ENCODE measurements at regions not wholly inside any gene's neighbourhood (a gene's known extent, or its start where the extent isn't known, plus 50 kb on each side); places are given as distances from the start of the nearest gene placed in this dataset.

DNA sequence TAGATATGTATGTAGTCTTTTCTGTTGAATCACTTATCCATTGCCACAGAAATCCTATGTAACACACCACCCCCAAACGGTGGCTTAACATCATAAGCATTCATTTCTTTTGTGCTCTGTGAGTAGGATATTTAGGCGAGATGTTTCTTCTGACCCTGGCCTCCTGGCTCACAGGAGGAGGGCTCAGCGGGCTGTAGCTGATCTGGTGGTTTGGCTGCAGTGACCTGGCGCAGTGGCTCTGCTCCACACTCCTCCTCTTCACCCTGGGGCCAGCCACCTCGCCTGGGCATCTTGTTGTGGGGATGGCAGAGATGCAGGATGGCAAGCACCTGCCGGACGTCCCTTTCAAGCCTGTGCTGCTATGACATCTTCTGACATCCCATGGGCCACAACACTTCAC lies 147.1 kb upstream of the IRS2 start:
- no peak for DNase-seq

DNA sequence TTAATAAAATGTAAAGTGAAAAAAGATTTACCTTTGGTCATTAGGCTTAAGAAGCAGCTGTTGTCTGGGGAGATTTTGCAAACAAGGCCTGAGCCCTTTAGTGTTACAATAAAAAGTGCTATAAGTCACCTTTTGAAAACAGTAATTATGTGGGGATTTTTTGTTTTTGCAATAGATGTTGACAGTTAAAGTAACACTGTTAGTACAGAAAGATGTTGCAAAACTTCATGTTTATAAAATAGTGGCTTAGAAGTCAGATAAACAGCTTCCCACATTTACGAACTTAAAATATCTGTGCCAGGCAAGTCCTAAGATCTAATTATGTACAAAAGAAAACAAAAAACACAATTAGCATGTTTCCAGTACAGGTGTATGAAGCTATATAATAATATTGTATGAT lies 138.0 kb upstream of the IRS2 start:
- DNase-seq, result no peak

DNA sequence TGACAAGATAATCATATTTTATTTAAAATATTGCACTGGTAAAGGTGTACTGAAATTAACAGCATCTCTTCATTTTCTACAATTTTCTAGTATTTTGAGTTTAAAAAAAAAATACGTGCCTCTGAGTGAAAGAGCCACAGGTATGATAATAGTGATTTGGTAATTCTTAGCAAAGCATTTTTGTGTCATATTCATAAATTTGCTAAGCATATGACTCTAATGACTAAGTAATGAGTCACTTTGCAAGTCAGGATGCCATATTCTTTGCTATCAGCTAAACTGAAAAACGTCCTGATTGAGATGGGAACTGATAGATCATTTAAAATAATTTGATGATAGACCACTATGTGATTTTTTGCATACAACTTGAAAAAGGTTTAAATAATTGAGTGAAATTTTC lies 136.1 kb upstream of the IRS2 start:
- no peak for DNase-seq

DNA sequence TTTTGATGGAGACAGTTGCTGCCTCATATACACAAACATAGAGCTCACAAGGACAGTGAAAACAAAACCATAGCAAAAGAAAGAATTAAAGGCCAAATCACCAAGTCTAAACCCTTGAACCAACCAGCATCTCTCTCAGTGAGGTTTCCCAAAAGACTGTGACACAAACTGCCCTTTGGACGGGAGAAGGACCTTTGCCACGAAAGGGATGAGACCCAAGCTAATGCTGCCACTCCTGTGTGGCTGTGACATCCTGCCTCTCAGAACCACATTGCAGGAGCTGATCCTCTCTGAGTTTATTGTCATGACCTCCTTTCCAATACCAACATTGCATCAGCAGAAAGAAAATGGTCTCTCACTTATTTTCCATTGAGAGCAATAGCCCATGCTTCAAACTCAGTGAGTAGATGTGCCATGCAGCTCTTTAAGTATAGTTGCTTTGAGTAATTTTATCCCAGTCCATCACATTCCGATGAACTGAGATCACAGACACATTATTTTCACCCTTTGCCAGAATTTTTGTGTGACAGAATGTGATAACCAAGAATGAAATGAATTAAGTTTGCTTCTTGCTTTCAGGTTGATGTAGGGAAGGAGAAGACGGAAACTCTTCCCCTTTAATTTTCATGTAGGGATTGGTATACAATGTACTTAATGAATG lies 133.5 kb upstream of the IRS2 start:
- DNase-seq, result no peak

DNA sequence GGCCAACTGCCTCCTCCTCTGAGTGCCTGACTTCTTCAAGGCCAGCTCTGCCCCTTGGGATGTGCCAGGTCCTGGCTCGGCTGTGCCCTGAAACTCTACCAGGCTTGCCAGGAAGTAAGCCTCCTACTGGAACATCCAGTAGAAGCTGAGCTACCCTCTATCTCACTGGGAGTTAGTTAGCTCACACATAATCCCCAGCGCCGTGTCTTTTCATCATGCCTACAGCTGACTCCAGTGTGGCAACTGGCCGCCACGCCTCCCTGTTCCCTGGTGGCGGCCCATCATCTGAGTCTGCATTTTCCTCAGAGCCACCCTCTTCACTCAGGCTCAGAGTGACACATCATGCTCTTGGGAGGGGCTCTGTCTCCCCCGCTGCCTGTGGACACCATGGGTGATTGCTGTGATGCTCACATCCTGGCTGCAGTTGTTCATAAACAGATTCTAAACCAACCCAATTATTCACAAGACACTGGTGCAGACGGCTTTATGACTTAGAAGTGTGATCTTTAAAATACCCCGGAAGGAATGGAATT lies 131.9 kb upstream of the IRS2 start:
- DNase-seq, result no peak

DNA sequence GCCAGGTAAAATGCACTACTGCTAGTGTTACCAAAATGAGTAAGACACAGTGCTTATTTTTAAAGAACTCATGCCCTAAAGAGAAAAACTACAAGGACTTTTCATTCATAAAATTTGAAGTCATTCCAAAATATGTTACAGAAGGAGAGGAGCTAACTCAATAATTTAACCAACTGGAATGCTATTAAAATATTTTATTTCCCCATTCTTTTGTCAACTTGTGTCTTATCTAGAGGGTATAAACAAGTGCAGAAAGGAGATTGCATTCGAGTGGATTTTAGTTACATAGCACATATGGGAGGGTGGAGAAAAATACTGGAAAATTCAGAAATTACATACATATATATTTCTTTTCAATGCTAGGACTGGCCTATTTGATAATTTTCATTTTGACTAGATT lies 131.0 kb upstream of the IRS2 start:
- DNase-seq, result no peak

DNA sequence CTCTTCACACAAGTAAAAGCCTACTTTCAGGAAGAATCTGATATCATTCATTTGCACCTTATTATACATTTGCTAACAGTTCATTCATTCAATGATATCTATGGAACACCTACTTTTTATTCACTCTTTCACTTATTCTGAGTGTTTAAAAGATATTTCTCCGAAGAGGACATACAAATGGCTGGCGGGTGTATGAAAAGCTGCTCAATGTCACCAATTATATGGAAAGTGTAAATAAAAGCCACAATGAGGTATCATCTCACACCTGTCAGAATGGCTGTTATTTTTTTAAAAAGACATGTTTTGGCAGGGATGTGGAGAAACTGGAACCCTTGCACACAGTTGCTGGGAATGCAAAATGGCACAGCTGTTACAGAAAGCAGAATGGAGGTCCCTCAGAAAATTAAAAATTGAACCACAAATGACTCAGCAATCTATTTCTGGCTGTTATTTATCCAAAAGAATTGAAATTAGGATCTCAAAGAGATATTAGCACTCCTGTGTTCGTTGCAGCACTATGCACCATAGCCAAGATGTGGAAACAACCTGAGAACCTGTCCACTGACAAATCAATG lies 127.6 kb upstream of the IRS2 start:
- DNase-seq, result no peak

DNA sequence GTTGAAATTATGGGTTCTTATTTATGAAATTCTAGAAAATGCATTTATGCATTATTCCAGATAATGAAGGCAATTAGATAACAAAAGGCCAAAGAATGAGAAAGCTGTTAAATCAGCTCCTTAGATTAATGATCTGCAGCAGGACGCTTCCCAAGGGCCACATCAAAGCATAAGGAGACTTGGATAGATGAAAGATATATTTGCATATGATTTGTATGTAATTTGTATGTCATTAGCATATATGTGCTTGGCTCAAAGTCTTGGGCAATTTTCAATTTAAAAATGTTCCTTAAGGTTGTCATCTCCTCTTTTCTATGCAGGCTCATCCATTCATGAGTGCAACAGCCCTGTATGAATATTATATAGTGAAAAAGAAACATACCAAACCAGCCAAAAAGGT lies 126.8 kb upstream of the IRS2 start:
- no peak for DNase-seq

DNA sequence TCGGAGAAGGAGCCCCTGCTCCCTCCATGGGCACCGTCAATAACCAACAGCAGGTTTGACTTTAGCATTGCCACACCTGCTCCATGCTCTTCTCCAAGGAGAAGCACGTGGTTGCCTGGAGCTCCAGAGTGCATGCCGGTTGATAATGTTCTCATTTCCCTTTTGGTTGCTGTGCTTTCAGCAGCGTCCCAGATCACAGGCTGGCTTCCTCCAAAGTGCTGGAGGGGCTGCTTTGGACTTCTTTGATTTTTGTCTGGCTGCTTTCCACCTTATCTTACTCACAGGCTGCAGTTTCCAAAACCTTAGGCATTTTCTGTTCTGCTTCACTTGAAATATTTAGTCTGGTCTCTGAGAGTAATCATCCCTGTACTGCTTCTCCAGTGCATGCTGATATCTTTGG lies 123.8 kb upstream of the IRS2 start:
- DNase-seq, result no peak

DNA sequence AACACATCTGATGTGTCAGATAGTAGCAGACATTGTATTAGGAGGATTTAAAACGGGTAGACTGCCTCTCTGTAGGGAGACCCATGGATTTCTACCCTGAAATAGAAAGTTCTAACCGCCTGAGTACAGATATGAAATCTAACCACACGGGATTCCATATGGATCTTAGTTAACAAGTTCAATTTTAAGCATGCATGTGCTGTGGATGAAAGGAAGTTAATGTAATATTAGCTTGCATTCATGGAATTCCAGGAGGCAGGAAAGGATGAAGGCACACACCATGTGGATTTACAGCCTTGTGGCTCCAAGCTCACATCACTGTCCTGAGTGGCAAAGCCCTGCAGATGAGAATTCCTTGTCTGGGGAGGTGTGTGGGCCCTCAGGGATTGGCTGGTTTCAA lies 120.6 kb upstream of the IRS2 start:
- DNase-seq, result no peak

DNA sequence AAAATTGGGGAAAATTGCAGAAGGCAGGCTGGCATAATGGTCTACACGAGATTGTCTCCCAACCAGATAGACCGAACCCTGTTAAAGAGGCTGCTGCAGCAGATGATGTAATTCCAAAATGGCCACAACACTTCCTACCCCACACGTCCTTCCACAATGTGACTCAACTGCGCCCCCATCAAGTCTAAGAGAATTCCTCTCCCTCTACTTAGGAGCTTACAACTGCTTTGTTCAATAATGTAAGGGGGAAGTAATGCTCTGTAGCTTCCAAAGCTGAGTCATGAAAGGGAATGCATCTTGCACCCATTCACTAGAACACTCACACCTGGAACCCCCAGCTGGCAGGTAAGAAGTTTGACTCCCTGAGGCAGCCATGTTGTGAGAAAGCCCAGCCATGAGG lies 117.8 kb upstream of the IRS2 start:
- peak; percentile 14 for DNase-seq

DNA sequence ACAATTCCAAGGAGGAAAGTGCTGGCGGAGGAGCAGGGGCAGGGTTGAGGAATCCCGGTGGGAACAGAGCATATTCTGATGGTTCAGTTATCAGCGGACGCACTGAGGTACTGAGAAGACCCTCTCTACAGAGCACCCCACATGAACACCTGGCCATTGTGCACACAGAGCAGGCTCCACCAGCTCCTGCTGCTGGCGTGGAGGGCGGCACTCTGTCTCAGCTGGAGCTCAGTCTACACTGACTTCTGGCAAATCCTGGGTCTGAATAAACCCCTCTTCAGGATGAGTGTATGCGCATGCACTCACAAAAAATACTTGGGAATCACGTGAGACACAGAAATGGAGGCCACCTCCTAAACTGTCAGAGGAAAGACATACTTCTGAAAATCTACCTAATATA lies 114.4 kb upstream of the IRS2 start:
- DNase-seq, result no peak

DNA sequence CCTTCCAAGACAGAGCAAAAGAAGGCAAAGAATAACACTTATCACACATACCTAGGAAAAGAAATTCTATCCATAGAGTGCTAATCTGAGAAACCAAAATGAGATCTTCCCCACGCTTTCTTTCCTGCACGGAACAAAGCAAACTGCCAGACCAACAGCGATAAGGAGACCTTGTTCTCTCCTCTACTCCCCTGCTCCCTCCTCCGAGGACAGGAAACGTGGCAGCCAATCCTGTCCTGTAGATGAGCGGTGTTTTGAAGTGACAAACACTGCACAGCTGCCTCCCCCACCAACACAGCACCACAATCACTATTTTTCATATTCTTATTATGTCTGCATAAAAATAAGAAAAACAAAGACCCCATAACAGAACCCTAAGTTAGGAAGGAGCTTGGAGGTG lies 113.9 kb upstream of the IRS2 start:
- DNase-seq, result no peak

DNA sequence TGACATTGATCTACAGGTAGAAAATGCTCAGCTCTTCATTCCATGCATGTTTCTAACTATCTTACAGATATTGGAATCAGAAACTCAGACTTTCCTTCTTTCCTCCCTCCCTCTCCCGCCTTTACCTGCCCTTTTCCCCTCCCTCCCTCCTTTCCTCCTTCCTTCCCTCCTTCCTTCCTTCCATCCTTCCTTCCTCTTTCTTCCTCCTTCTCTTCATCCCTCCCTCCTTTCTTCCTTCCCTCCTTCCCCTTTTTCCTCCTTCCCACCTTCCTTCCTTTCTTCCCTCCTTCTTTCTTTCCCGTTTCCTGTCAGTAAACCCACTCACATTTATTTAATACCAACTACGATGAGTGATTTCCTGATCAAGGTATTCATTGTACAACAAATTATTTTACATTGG lies 113.4 kb upstream of the IRS2 start:
- DNase-seq, result no peak

DNA sequence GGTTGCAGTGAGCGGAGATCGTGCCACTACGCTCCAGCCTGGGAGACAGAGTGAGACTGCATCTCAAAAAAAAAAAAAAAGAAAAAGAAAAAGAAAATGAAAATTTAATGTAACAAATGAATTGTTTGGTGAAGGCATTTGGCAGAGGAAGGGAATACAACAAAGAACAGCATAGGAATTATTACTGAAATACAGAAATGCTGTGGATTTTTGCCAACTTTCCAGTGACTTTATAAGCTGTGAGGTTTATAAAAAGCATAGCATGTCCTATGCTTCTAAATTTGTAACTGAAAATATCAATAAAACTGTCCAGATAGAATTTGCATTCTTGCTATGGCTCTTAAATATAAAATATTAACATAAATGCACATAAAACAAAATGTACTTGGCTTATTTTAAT lies 112.9 kb upstream of the IRS2 start:
- DNase-seq, result no peak

DNA sequence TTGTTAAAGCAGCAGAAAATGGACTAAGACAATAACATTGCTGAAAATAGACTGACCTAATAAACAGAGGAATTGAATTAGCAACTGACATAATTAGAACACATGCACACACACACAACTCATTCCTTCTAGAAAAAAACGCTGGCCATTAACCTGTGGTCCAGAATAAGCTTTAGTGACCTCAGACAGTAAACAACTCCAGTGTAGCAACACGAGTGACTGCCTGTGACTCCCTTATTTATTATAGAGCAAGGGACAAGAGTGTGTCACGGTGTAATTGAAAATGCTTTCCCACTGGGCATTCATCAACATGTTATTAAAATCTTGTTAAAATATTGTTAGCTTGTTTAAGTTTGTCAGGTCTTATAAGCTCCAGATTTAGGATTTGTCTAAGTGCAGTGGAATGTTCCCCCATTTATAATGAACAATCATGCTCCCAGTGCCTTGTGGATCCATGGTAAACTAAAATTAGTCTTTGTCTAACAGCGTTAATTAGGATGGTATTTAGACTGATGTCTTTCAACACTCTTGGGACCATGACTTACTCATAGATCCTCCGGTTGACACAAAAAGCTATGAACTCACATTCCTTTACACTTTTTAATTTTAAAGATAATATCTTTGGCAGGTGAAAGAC lies 111.7 kb upstream of the IRS2 start:
- DNase-seq, result no peak

DNA sequence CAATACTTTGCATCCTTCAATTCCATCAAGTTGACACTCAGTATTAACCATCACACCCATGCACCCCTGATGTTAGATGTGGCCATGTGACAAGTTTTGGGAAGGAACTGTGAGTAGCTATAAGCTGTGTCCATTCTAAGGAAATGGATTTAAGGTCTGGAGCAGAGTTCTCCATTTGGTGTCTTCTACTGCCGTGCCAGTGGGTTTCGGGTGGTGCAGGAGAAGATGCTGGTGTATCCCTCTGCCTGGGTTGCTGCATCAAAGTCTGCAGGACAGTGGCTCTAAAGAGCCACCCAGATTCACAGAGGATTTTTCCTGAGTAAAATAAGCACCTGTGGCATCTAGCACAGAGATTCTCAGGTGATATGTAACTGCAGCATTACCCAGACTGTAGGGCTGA lies 105.7 kb upstream of the IRS2 start:
- no peak for DNase-seq

DNA sequence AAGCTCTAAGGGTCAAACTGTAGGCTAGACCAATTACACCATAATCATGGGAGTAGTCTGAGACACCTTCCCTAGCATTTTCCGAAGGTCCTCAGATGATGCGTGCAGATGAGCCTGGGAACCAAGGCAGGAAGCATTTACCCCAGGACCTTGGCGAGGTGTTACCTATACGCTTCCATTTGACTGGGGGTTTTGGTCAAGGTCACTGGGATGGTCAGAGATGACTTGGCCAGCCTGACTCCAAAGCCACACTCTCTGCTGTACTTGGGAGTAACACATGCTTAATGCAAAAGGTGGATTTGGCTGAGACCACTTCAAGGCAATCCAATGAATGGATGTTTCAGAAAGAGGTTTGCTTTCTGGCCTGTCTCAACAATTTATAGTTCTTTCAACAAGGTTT lies 98.9 kb upstream of the IRS2 start:
- no peak for DNase-seq

DNA sequence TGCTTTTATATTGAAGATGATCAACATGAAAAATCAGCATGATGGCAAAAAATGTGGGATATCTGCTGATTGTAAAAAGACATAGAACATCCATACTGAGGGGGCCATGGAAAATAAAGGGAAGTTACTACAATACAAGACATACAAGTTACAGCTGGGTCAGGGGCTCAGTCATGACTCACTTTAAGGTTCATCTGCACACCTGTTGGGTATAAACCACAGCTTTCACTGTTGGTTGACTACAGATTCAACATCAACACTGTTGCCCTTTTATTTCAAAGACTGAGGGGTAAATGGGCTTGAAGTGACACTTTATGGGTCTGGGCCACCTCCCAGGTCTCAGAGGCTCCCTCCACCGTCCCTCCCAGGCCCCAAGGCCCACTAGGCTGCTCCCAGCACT lies 98.1 kb upstream of the IRS2 start:
- no peak for DNase-seq

DNA sequence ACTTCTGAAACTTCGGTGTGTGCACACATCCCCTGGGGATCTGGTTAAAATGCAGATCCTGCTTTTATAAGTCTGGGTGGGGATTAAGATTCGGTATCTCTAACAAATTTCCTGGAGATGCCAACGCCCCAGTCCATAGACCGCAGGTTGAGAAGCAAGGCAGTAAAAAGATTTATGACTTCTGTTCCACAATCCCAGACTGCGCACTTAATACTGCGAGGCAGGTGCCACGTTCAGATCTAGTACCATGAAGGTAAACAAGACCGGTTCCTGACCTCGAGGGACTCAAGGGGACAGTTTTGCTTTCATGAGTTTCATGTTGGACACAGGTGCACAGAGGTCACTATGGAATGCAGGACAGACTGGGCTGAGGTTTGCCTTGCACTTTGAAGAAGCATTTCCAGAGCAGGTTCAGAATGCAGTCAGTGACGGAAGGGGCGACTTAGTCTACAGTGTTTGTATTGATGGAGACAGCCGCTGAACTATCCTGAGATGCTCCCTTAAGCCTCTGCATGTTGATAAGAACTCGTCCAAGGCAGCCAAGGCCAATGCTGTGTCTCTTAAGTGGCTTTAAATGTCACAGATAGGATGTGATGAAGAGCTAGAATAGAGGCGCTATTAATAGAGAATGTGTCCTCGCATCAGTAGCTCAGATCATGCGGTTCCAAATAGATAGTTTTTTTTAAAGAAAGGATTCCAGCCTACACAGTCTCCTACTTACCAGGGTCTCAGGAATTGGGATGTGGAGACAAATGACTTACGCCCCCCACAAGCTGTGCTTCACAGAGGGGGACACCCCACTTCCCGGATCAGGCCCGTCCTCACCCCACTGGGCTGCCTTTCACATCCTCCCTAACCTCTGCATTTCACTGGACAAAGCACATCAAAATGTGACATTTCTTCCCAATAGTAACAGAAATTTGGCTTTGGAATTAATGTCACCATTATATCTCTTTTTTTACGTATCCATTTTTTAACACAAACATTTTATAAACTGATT lies 97.1 kb upstream of the IRS2 start:
- no peak for DNase-seq

DNA sequence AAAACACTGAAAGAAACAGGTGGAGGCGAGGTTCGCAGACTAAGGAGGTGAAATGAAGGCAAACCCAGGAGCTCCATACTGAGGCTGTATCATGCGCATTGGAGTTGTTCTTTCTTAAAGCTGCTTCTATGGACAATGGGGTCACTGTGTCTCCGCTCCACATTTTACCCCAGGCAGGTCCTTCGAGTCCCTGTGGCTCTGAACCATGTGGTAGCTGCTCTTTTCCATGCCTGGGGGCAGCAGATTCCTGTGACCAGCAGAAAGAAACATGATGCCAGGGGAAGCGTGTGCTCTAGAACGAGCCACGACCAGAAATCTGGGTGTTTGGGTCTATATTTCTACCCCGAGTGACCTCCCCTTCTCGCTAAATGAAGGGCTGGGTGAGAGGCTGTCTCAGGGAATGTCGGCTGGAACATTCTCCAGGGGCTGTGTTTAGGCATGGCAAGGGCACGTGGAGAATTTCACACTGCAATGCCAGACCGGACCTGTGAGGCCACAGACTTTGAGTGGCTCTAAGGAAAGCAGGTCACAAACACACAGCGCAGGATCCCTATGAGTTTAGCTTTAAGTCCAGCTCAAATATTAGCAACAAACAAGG lies 95.7 kb upstream of the IRS2 start:
- no peak for DNase-seq

DNA sequence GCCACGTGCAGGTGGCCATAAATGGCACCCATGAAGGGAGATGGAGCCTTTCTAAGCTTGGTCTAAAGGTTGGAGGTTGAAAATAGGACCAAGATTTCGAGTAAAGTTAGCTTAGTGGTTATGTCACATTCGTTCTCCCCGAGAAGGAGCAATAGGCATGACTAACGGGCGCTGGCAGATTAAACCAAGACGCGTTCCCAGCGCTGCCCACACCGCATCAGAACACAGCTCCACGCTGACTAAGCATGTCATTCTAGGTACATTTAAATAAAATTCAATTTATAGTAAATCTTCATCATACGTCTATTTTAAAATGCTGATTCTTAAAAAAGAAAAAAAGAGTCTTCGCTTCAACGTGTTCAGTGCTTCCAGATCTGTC lies 95.0 kb upstream of the IRS2 start:
- DNase-seq, result no peak

All from NCI-H2171 treated with DMSO at 0.1 percent for 48 hours (cell line).